ENCODE measurements at regions not wholly inside any gene's neighbourhood (a gene's known extent, or its start where the extent isn't known, plus 50 kb on each side); places are given as distances from the start of the nearest gene placed in this dataset.

- TF ChIP-seq CTCF (optimal IDR thresholded peaks at IDR 0.05 in 1 of 3, IDR thresholded peaks at IDR 0.05 in 1 of 3, conservative IDR thresholded peaks at IDR 0.05 in 1 of 3; ENCODE audit: extremely low read depth in 1 of 3, insufficient read depth in 2 of 3, low read length in 3 of 3): no peak
- TF ChIP-seq EZH2 (IDR thresholded peaks at IDR 0.05; ENCODE audit: low read length): no peak
These were observed 143.0 kb upstream of the ATXN7L3B start for GRCh38 chr12:74394647-74395046.

Measured in keratinocyte (primary cell).